ENCODE measurements at regions not wholly inside any gene's neighbourhood (a gene's known extent, or its start where the extent isn't known, plus 50 kb on each side); places are given as distances from the start of the nearest gene placed in this dataset.
A peak's percentile ranks its signal among the peaks of the same experiment; 100 is the strongest.

DNA sequence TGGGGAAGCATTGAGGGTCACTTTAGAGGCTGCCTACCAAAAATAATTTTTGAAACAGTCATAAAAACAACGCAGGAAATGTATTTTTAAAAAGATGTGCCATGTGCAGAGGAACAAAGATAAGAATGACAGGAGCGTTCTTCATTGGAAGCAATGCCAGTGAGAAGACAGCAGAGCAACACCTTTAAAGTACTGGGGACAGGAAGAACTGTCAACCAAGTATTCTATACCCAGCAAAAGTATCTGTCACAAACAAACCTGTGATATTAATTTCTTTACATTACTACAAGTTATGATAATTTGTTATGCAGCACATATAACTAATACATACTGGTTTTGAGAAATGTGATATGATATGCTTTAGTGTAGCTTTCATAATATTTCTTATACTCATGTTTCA, 675.6 kb downstream of the IRX1 start:
- no peak overlapping the region for H3K4me3 ChIP-seq
- no peak overlapping the region for H3K4me2 ChIP-seq
- no peak for TF ChIP-seq EZH2 (IDR thresholded peaks at IDR 0.05; ENCODE audit: low read depth, unreplicated experiment)
- TF ChIP-seq ZNF331 (CRISPR knock-in tag; IDR thresholded peaks at IDR 0.05; ENCODE audit: low read depth) = no peak
- TF ChIP-seq, protein P1, sequence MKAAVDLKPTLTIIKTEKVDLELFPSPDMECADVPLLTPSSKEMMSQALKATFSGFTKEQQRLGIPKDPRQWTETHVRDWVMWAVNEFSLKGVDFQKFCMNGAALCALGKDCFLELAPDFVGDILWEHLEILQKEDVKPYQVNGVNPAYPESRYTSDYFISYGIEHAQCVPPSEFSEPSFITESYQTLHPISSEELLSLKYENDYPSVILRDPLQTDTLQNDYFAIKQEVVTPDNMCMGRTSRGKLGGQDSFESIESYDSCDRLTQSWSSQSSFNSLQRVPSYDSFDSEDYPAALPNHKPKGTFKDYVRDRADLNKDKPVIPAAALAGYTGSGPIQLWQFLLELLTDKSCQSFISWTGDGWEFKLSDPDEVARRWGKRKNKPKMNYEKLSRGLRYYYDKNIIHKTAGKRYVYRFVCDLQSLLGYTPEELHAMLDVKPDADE (IDR thresholded peaks at IDR 0.05) = no peak
- TF ChIP-seq, protein P2, sequence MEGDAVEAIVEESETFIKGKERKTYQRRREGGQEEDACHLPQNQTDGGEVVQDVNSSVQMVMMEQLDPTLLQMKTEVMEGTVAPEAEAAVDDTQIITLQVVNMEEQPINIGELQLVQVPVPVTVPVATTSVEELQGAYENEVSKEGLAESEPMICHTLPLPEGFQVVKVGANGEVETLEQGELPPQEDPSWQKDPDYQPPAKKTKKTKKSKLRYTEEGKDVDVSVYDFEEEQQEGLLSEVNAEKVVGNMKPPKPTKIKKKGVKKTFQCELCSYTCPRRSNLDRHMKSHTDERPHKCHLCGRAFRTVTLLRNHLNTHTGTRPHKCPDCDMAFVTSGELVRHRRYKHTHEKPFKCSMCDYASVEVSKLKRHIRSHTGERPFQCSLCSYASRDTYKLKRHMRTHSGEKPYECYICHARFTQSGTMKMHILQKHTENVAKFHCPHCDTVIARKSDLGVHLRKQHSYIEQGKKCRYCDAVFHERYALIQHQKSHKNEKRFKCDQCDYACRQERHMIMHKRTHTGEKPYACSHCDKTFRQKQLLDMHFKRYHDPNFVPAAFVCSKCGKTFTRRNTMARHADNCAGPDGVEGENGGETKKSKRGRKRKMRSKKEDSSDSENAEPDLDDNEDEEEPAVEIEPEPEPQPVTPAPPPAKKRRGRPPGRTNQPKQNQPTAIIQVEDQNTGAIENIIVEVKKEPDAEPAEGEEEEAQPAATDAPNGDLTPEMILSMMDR (conservative IDR thresholded peaks at IDR 0.05; ENCODE audit: low read depth in 2 of 2) = no peak
- TF ChIP-seq STAT1 (IDR thresholded peaks at IDR 0.05; ENCODE audit: unreplicated experiment) = no peak
- TF ChIP-seq NANOG (IDR thresholded peaks at IDR 0.05; ENCODE audit: borderline replicate concordance) = no peak
- no peak for TF ChIP-seq ZNF114 (CRISPR knock-in tag; IDR thresholded peaks at IDR 0.05)
- TF ChIP-seq EZH2phosphoT487 (IDR thresholded peaks at IDR 0.05; ENCODE audit: unreplicated experiment) = no peak
- TF ChIP-seq, protein P3, sequence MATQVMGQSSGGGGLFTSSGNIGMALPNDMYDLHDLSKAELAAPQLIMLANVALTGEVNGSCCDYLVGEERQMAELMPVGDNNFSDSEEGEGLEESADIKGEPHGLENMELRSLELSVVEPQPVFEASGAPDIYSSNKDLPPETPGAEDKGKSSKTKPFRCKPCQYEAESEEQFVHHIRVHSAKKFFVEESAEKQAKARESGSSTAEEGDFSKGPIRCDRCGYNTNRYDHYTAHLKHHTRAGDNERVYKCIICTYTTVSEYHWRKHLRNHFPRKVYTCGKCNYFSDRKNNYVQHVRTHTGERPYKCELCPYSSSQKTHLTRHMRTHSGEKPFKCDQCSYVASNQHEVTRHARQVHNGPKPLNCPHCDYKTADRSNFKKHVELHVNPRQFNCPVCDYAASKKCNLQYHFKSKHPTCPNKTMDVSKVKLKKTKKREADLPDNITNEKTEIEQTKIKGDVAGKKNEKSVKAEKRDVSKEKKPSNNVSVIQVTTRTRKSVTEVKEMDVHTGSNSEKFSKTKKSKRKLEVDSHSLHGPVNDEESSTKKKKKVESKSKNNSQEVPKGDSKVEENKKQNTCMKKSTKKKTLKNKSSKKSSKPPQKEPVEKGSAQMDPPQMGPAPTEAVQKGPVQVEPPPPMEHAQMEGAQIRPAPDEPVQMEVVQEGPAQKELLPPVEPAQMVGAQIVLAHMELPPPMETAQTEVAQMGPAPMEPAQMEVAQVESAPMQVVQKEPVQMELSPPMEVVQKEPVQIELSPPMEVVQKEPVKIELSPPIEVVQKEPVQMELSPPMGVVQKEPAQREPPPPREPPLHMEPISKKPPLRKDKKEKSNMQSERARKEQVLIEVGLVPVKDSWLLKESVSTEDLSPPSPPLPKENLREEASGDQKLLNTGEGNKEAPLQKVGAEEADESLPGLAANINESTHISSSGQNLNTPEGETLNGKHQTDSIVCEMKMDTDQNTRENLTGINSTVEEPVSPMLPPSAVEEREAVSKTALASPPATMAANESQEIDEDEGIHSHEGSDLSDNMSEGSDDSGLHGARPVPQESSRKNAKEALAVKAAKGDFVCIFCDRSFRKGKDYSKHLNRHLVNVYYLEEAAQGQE (IDR thresholded peaks at IDR 0.05; ENCODE audit: unreplicated experiment) = no peak
- Mint-ChIP-seq H3K4me3 (no peak overlapping the region), H3K36me3 (ENCODE audit: low read depth) (peaks cover 16% of the 10 kb centered on the region; the same call in 2 of the 3 replicates), H3K4me1 (peaks cover 6% of the 10 kb centered on the region), H3K27me3 (ENCODE audit: insufficient read depth, low read depth, poor library complexity) (peaks cover 2% of the 10 kb centered on the region), H3K27ac (no peak overlapping the region), H3K9me3 (peaks cover 24% of the 10 kb centered on the region)
- no peaks in the 10 kb centered on the region for H4K20me1 ChIP-seq (replicated peaks; ENCODE audit: insufficient read depth)
- H3K79me2 ChIP-seq (replicated peaks; ENCODE audit: insufficient read depth) = no peaks in the 10 kb centered on the region
- no peak overlapping the region for H2AFZ ChIP-seq
- no peaks in the 10 kb centered on the region for H3K27me3 ChIP-seq (ENCODE audit: insufficient read depth)
- no peaks in the 10 kb centered on the region for H3K4me1 ChIP-seq (ENCODE audit: insufficient read depth)
- no peak for ATAC-seq
- H3F3A ChIP-seq (replicated peaks; ENCODE audit: low read depth) = no peaks in the 10 kb centered on the region
- no peaks in the 10 kb centered on the region for H3K36me3 ChIP-seq (ENCODE audit: insufficient read depth)
- DNase-seq (ENCODE audit: low spot score) = no peak
- H3K9me2 ChIP-seq (ENCODE audit: insufficient read depth) = no peaks in the 10 kb centered on the region
- no peak overlapping the region for H3K27ac ChIP-seq (ENCODE audit: low read depth)

DNA sequence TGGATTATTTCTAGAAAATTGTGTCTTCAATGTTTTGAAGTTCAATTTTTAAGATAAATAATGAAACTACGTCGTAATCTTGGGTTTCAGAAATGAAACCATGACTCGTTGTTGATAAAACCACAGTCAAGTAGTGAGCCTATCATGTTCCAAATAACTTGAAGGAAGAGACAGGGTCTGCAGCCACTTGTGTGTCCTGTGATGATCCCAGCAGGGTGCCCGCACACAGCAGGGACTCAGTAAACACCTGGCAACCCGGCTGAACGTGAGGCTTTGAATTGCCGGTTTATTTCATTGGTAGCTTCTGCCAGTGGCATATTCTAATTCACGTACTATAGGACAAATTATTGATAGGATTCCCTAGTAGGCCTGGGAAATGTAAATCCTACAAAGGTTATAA, 679.6 kb downstream of the IRX1 start:
- Mint-ChIP-seq H3K27me3 (ENCODE audit: insufficient read depth, low read depth, poor library complexity) (no peaks in the 10 kb centered on the region), H3K27ac (no peak overlapping the region), H3K36me3 (ENCODE audit: low read depth) (peaks cover 9% of the 10 kb centered on the region; the same call in 1 of the 3 replicates), H3K4me3 (no peak overlapping the region), H3K4me1 (peaks cover 6% of the 10 kb centered on the region), H3K9me3 (peaks cover 21% of the 10 kb centered on the region)
- H3K4me3 ChIP-seq = no peak overlapping the region
- H3K4me2 ChIP-seq = no peak overlapping the region
- no peaks in the 10 kb centered on the region for H4K20me1 ChIP-seq (replicated peaks; ENCODE audit: insufficient read depth)
- H2AFZ ChIP-seq = no peak overlapping the region
- no peaks in the 10 kb centered on the region for H3K9me2 ChIP-seq (ENCODE audit: insufficient read depth)
- H3K79me2 ChIP-seq (replicated peaks; ENCODE audit: insufficient read depth) = no peaks in the 10 kb centered on the region
- no peaks in the 10 kb centered on the region for H3K27me3 ChIP-seq (ENCODE audit: insufficient read depth)
- no peak overlapping the region for H3K27ac ChIP-seq (ENCODE audit: low read depth)
- ATAC-seq = no peak; the same call in 1 of the 3 replicates
- no peaks in the 10 kb centered on the region for H3K36me3 ChIP-seq (ENCODE audit: insufficient read depth)
- no peaks in the 10 kb centered on the region for H3K4me1 ChIP-seq (ENCODE audit: insufficient read depth)
- peak; percentile 27 for DNase-seq (ENCODE audit: low spot score)
- H3F3A ChIP-seq (replicated peaks; ENCODE audit: low read depth) = no peaks in the 10 kb centered on the region
- TF ChIP-seq JUNB (IDR thresholded peaks at IDR 0.05; ENCODE audit: unreplicated experiment) (no peak), CREB1 (CRISPR knock-in tag; IDR thresholded peaks at IDR 0.05; ENCODE audit: low read depth) (no peak)

Data from GM23338 (cell line).